ENCODE measurements at regions not wholly inside any gene's neighbourhood (a gene's known extent, or its start where the extent isn't known, plus 50 kb on each side); places are given as distances from the start of the nearest gene placed in this dataset.

GRCh38 chr10:130551676-130552075 is 415.5 kb downstream of the GLRX3 start:
- Histone ChIP-seq H3K18ac (ENCODE audit: low read depth in 1 of 2, low read length in 2 of 2) (no peak overlapping the region), H3K4me2 (ENCODE audit: low read length, poor library complexity, severe bottlenecking) (no peak overlapping the region), H3K14ac (ENCODE audit: low read length in 2 of 2) (no peak overlapping the region), H3K27ac (ENCODE audit: low read length, poor library complexity, severe bottlenecking) (no peak overlapping the region), H4K8ac (ENCODE audit: low read length) (no peak overlapping the region), H3K79me1 (replicated peaks; ENCODE audit: low read length, poor library complexity, severe bottlenecking) (no peaks in the 10 kb centered on the region), H2AFZ (ENCODE audit: low read depth, low read length) (no peak overlapping the region), H2BK5ac (ENCODE audit: low read depth, low read length, poor library complexity, severe bottlenecking) (no peak overlapping the region), H2BK12ac (ENCODE audit: low read length in 2 of 2) (no peak overlapping the region), H3K4ac (ENCODE audit: low read depth in 1 of 2, low read length in 2 of 2) (no peak overlapping the region), H3K9ac (ENCODE audit: low read length) (no peak overlapping the region), H4K91ac (ENCODE audit: low read length) (no peak overlapping the region), H2AK5ac (ENCODE audit: low read length, severe bottlenecking) (no peak overlapping the region), H3K4me1 (ENCODE audit: control insufficient read depth, insufficient read depth, low read depth, low read length) (no peaks in the 10 kb centered on the region), H3K27me3 (ENCODE audit: control insufficient read depth in 1 of 2, insufficient read depth in 1 of 2, low read length in 2 of 2) (no peaks in the 10 kb centered on the region), H3K36me3 (ENCODE audit: control insufficient read depth in 1 of 2, insufficient read depth in 2 of 2, low read depth in 1 of 2, low read length in 2 of 2) (no peaks in the 10 kb centered on the region), H2BK120ac (ENCODE audit: low read depth, low read length) (no peak overlapping the region), H3K23ac (ENCODE audit: low read length in 2 of 2) (no peak overlapping the region), H3K9me3 (ENCODE audit: control insufficient read depth, low read length) (no peaks in the 10 kb centered on the region), H3K4me3 (ENCODE audit: insufficient read depth in 1 of 2, low read depth in 1 of 2, low read length in 2 of 2) (no peak overlapping the region), H2BK15ac (ENCODE audit: low read depth, poor library complexity, severe bottlenecking) (no peak overlapping the region)
- no peak for DNase-seq
- WGBS, result 87% methylated on average over 5 of the region's 7 CpGs

DNA sequence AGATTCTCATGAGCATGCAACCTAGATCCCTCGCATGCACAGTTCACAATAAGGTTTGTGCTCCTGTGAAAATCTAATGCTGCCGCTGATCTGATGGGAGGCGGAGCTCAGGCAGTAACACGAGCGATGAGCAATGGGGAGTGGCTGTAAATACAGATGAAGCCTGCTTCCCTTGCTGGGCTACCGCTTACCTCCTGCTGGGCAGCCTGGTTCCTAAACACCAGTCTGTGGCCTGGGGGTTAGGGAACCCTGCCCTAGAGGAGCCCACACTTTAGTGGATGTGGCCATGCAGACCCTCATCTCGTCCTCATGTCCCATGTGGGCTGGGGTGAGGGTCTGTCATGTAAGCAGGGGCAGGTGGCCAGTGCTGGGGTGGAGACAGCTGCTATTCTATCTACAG is 417.6 kb downstream of the GLRX3 start:
- H3K9ac ChIP-seq (ENCODE audit: low read length), result no peak overlapping the region
- no peak overlapping the region for H2BK5ac ChIP-seq (ENCODE audit: low read depth, low read length, poor library complexity, severe bottlenecking)
- H3K4me3 ChIP-seq (ENCODE audit: insufficient read depth in 1 of 2, low read depth in 1 of 2, low read length in 2 of 2), result no peak overlapping the region
- H2AFZ ChIP-seq (ENCODE audit: low read depth, low read length), result no peak overlapping the region
- no peak overlapping the region for H3K14ac ChIP-seq (ENCODE audit: low read length in 2 of 2)
- H2BK15ac ChIP-seq (ENCODE audit: low read depth, poor library complexity, severe bottlenecking), result no peak overlapping the region
- H3K27me3 ChIP-seq (ENCODE audit: control insufficient read depth in 1 of 2, insufficient read depth in 1 of 2, low read length in 2 of 2), result no peaks in the 10 kb centered on the region
- H3K4ac ChIP-seq (ENCODE audit: low read depth in 1 of 2, low read length in 2 of 2), result no peak overlapping the region
- DNase-seq, result no peak
- H3K4me1 ChIP-seq (ENCODE audit: control insufficient read depth, insufficient read depth, low read depth, low read length), result no peaks in the 10 kb centered on the region
- H2BK120ac ChIP-seq (ENCODE audit: low read depth, low read length), result no peak overlapping the region
- H3K27ac ChIP-seq (ENCODE audit: low read length, poor library complexity, severe bottlenecking), result no peak overlapping the region
- no peaks in the 10 kb centered on the region for H3K9me3 ChIP-seq (ENCODE audit: control insufficient read depth, low read length)
- H2BK12ac ChIP-seq (ENCODE audit: low read length in 2 of 2), result no peak overlapping the region
- H4K91ac ChIP-seq (ENCODE audit: low read length), result no peak overlapping the region
- no peak overlapping the region for H2AK5ac ChIP-seq (ENCODE audit: low read length, severe bottlenecking)
- H3K79me1 ChIP-seq (replicated peaks; ENCODE audit: low read length, poor library complexity, severe bottlenecking), result no peaks in the 10 kb centered on the region
- no peak overlapping the region for H4K8ac ChIP-seq (ENCODE audit: low read length)
- H3K4me2 ChIP-seq (ENCODE audit: low read length, poor library complexity, severe bottlenecking), result no peak overlapping the region
- no peak overlapping the region for H3K18ac ChIP-seq (ENCODE audit: low read depth in 1 of 2, low read length in 2 of 2)
- H3K36me3 ChIP-seq (ENCODE audit: control insufficient read depth in 1 of 2, insufficient read depth in 2 of 2, low read depth in 1 of 2, low read length in 2 of 2), result no peaks in the 10 kb centered on the region
- WGBS, result 60% methylated on average over 7 of the region's 7 CpGs
- H3K23ac ChIP-seq (ENCODE audit: low read length in 2 of 2), result no peak overlapping the region

- Histone ChIP-seq H2BK5ac (ENCODE audit: low read depth, low read length, poor library complexity, severe bottlenecking) (no peak overlapping the region), H3K36me3 (ENCODE audit: control insufficient read depth in 1 of 2, insufficient read depth in 2 of 2, low read depth in 1 of 2, low read length in 2 of 2) (no peaks in the 10 kb centered on the region), H4K91ac (ENCODE audit: low read length) (no peak overlapping the region), H2BK12ac (ENCODE audit: low read length in 2 of 2) (no peak overlapping the region), H4K8ac (ENCODE audit: low read length) (no peak overlapping the region), H3K79me1 (replicated peaks; ENCODE audit: low read length, poor library complexity, severe bottlenecking) (no peaks in the 10 kb centered on the region), H2AFZ (ENCODE audit: low read depth, low read length) (no peak overlapping the region), H3K4me3 (ENCODE audit: insufficient read depth in 1 of 2, low read depth in 1 of 2, low read length in 2 of 2) (no peak overlapping the region), H3K9ac (ENCODE audit: low read length) (no peak overlapping the region), H3K23ac (ENCODE audit: low read length in 2 of 2) (no peak overlapping the region), H3K27me3 (ENCODE audit: control insufficient read depth in 1 of 2, insufficient read depth in 1 of 2, low read length in 2 of 2) (no peaks in the 10 kb centered on the region), H3K4me1 (ENCODE audit: control insufficient read depth, insufficient read depth, low read depth, low read length) (no peaks in the 10 kb centered on the region), H2AK5ac (ENCODE audit: low read length, severe bottlenecking) (no peak overlapping the region), H2BK120ac (ENCODE audit: low read depth, low read length) (no peak overlapping the region), H3K27ac (ENCODE audit: low read length, poor library complexity, severe bottlenecking) (no peak overlapping the region), H2BK15ac (ENCODE audit: low read depth, poor library complexity, severe bottlenecking) (no peak overlapping the region), H3K9me3 (ENCODE audit: control insufficient read depth, low read length) (no peaks in the 10 kb centered on the region), H3K18ac (ENCODE audit: low read depth in 1 of 2, low read length in 2 of 2) (no peak overlapping the region), H3K4ac (ENCODE audit: low read depth in 1 of 2, low read length in 2 of 2) (no peak overlapping the region), H3K4me2 (ENCODE audit: low read length, poor library complexity, severe bottlenecking) (no peak overlapping the region), H3K14ac (ENCODE audit: low read length in 2 of 2) (no peak overlapping the region)
- 84% methylated on average over 13 of the region's 14 CpGs for WGBS
- DNase-seq, result no peak
Measured at GRCh38 chr10:130554701-130555410, 418.7 kb downstream of the GLRX3 start.

GRCh38 chr10:130555411-130555750 is 419.2 kb downstream of the GLRX3 start:
- H2AFZ ChIP-seq (ENCODE audit: low read depth, low read length), result no peak overlapping the region
- H3K4ac ChIP-seq (ENCODE audit: low read depth in 1 of 2, low read length in 2 of 2), result no peak overlapping the region
- H3K4me2 ChIP-seq (ENCODE audit: low read length, poor library complexity, severe bottlenecking), result no peak overlapping the region
- no peak overlapping the region for H2BK15ac ChIP-seq (ENCODE audit: low read depth, poor library complexity, severe bottlenecking)
- no peaks in the 10 kb centered on the region for H3K79me1 ChIP-seq (replicated peaks; ENCODE audit: low read length, poor library complexity, severe bottlenecking)
- H3K27me3 ChIP-seq (ENCODE audit: control insufficient read depth in 1 of 2, insufficient read depth in 1 of 2, low read length in 2 of 2), result no peaks in the 10 kb centered on the region
- no peak overlapping the region for H3K23ac ChIP-seq (ENCODE audit: low read length in 2 of 2)
- 80% methylated on average over 7 of the region's 7 CpGs for WGBS
- H4K91ac ChIP-seq (ENCODE audit: low read length), result no peak overlapping the region
- H4K8ac ChIP-seq (ENCODE audit: low read length), result no peak overlapping the region
- DNase-seq, result no peak
- no peaks in the 10 kb centered on the region for H3K4me1 ChIP-seq (ENCODE audit: control insufficient read depth, insufficient read depth, low read depth, low read length)
- no peak overlapping the region for H3K27ac ChIP-seq (ENCODE audit: low read length, poor library complexity, severe bottlenecking)
- H3K9me3 ChIP-seq (ENCODE audit: control insufficient read depth, low read length), result no peaks in the 10 kb centered on the region
- H2AK5ac ChIP-seq (ENCODE audit: low read length, severe bottlenecking), result no peak overlapping the region
- no peak overlapping the region for H2BK120ac ChIP-seq (ENCODE audit: low read depth, low read length)
- H3K9ac ChIP-seq (ENCODE audit: low read length), result no peak overlapping the region
- no peak overlapping the region for H3K18ac ChIP-seq (ENCODE audit: low read depth in 1 of 2, low read length in 2 of 2)
- no peak overlapping the region for H3K4me3 ChIP-seq (ENCODE audit: insufficient read depth in 1 of 2, low read depth in 1 of 2, low read length in 2 of 2)
- H2BK5ac ChIP-seq (ENCODE audit: low read depth, low read length, poor library complexity, severe bottlenecking), result no peak overlapping the region
- H2BK12ac ChIP-seq (ENCODE audit: low read length in 2 of 2), result no peak overlapping the region
- H3K14ac ChIP-seq (ENCODE audit: low read length in 2 of 2), result no peak overlapping the region
- no peaks in the 10 kb centered on the region for H3K36me3 ChIP-seq (ENCODE audit: control insufficient read depth in 1 of 2, insufficient read depth in 2 of 2, low read depth in 1 of 2, low read length in 2 of 2)
